ENCODE measurements at regions not wholly inside any gene's neighbourhood (a gene's known extent, or its start where the extent isn't known, plus 50 kb on each side); places are given as distances from the start of the nearest gene placed in this dataset.

GRCh38 chr1:101377084-101377835 is 140.4 kb downstream of the S1PR1 start:
- no peak for TF ChIP-seq FOXA1 (IDR thresholded peaks at IDR 0.05)
- TF ChIP-seq FOXM1 (IDR thresholded peaks at IDR 0.05; ENCODE audit: borderline replicate concordance): no peak
- no peak for TF ChIP-seq SUZ12 (IDR thresholded peaks at IDR 0.05)
- TF ChIP-seq BHLHE40 (IDR thresholded peaks at IDR 0.05; ENCODE audit: borderline replicate concordance): no peak
- TF ChIP-seq ELF4 (IDR thresholded peaks at IDR 0.05): no peak
- TF ChIP-seq, protein P1, sequence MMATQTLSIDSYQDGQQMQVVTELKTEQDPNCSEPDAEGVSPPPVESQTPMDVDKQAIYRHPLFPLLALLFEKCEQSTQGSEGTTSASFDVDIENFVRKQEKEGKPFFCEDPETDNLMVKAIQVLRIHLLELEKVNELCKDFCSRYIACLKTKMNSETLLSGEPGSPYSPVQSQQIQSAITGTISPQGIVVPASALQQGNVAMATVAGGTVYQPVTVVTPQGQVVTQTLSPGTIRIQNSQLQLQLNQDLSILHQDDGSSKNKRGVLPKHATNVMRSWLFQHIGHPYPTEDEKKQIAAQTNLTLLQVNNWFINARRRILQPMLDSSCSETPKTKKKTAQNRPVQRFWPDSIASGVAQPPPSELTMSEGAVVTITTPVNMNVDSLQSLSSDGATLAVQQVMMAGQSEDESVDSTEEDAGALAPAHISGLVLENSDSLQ (IDR thresholded peaks at IDR 0.05): no peak
- TF ChIP-seq FOXK2 (IDR thresholded peaks at IDR 0.05): no peak
- TF ChIP-seq CTBP1 (IDR thresholded peaks at IDR 0.05; ENCODE audit: borderline replicate concordance): no peak
- TF ChIP-seq SP1 (IDR thresholded peaks at IDR 0.05): no peak
- no peak for TF ChIP-seq ARNT (IDR thresholded peaks at IDR 0.05)
- no peak for TF ChIP-seq L3MBTL2 (conservative IDR thresholded peaks at IDR 0.05)
